GM12864 (cell line): ENCODE measurements at regions not wholly inside any gene's neighbourhood (a gene's known extent, or its start where the extent isn't known, plus 50 kb on each side); places are given as distances from the start of the nearest gene placed in this dataset.

Experiments
- DNase-seq: peaks from one replicate; pipeline ENCODE4 v3.0.0-alpha.2; 2011; ENCODE audit warnings: low read depth
- H3K4me3 ChIP-seq: 2 replicates; pipeline ENCODE4 v1.5.1; 2011; ENCODE audit warnings: mild to moderate bottlenecking, low read depth, low read length, control low read depth
- CTCF ChIP-seq: IDR thresholded peaks from 2 replicates; pipeline ENCODE4 v1.5.1; 2011; ENCODE audit warnings: low read depth, mild to moderate bottlenecking, moderate library complexity, low read length, control low read depth, inconsistent platforms; ENCODE audit errors: missing control alignments

DNA sequence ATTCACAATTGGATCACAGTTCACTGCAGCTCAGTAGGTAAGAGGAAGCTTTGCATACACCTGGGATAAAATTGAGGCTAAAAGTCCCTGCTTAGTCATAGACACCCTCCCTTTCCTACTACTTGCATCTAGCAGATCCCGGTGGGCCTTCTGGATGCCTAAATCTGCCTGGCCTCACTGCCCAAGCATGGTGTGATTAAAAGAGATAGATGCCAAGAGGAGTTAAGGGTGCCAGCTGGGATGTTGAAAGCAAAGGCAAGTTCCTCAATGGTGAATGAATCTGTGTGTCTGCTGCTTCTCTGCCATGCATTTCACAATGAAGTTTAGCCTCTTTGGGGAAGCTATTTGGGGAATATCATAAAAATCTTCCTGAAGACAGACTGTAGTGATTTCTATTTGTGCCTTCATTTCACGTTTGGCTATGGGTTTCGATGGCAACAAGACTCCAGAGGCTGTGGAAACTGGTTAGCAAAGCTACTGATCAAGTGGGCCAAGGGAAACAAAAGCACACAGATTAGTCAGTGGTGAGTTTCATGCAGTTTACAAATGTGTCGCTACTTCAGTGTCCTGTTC, 534.0 kb downstream of the ANKRD50 start:
- no peak for TF ChIP-seq CTCF
- H3K4me3 ChIP-seq, result no peak overlapping the region
- no peak for DNase-seq

- TF ChIP-seq CTCF, result no peak
- DNase-seq, result no peak
- no peak overlapping the region for H3K4me3 ChIP-seq
Measured at GRCh38 chr4:124179506-124180186, 532.9 kb downstream of the ANKRD50 start.

DNA sequence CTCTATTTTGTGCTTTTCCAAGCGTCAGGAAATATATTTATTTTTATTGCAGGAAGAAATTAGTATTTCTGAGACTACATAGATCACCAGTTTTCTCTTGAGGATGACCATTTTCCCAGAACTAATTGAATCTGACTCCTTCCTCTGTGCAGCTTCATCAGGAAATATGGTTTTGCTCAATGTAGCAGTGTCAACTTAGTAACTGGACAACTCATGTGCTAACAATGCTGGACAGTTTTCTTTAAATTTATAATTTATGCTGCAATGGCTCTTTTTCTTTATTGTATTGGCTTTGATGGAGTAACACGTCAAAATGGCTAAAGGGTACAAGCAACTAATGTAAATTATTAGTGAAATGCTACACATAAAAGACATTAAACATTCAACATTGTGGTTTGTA, 531.5 kb downstream of the ANKRD50 start:
- H3K4me3 ChIP-seq, result no peak overlapping the region
- no peak for DNase-seq
- TF ChIP-seq CTCF, result no peak

- TF ChIP-seq CTCF, result no peak
- no peak overlapping the region for H3K4me3 ChIP-seq
- no peak for DNase-seq
Measured at GRCh38 chr4:124183231-124183630, 529.3 kb downstream of the ANKRD50 start.

- no peak overlapping the region for H3K4me3 ChIP-seq
- no peak for TF ChIP-seq CTCF
- no peak for DNase-seq
Measured at GRCh38 chr4:124183926-124184325, 528.6 kb downstream of the ANKRD50 start.

GRCh38 chr4:124184792-124185191, 527.7 kb downstream of the ANKRD50 start:
- no peak overlapping the region for H3K4me3 ChIP-seq
- DNase-seq, result no peak
- TF ChIP-seq CTCF, result no peak

DNA sequence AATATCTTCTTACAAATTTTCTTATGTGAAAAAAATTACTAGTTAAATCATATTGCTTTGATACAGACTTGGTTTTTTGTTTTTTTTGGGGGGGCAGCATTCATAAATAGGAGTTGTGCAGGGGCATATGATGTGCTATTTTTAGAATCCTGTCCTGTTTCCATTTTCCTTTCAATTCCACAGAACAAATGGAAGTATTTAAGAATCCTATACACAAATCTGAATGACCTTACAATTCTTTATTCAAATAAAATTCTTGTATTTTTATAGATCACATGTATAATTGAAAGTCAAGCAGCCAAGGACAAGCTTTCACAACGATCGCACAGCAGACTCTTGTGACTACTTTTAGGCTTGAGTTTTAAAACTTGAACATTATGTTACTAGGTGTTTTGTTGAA, 523.9 kb downstream of the ANKRD50 start:
- H3K4me3 ChIP-seq, result no peak overlapping the region
- TF ChIP-seq CTCF, result no peak
- DNase-seq, result no peak
